ENCODE measurements at regions not wholly inside any gene's neighbourhood (a gene's known extent, or its start where the extent isn't known, plus 50 kb on each side); places are given as distances from the start of the nearest gene placed in this dataset.
A peak's percentile ranks its signal among the peaks of the same experiment; 100 is the strongest.

GRCh38 chr2:195151711-195152110, 505.3 kb upstream of the SLC39A10 start:
- no peaks in the 10 kb centered on the region for H3K9me2 ChIP-seq (replicated peaks; ENCODE audit: low read depth, low read length)
- H3K79me2 ChIP-seq (ENCODE audit: insufficient read depth, low read length), result no peaks in the 10 kb centered on the region
- H3K9ac ChIP-seq (ENCODE audit: low read depth, low read length, poor library complexity, severe bottlenecking), result no peak overlapping the region
- no peak overlapping the region for H3K4me3 ChIP-seq (ENCODE audit: low read length, poor library complexity, severe bottlenecking)
- no peaks in the 10 kb centered on the region for H3K36me3 ChIP-seq (ENCODE audit: insufficient read depth, low read length)
- peaks cover 4% of the 10 kb centered on the region; the same call in 1 of the 2 replicates for H3K9me3 ChIP-seq (ENCODE audit: insufficient read depth, low read depth, low read length)
- H3K27me3 ChIP-seq (ENCODE audit: insufficient read depth, low read length, poor library complexity, severe bottlenecking), result no peaks in the 10 kb centered on the region
- H3K4me1 ChIP-seq (ENCODE audit: insufficient read depth, low read length, poor library complexity, severe bottlenecking), result peaks cover 5% of the 10 kb centered on the region
- H4K20me1 ChIP-seq (ENCODE audit: insufficient read depth, low read length, poor library complexity, severe bottlenecking), result no peaks in the 10 kb centered on the region
- TF ChIP-seq CTCF (conservative IDR thresholded peaks at IDR 0.05; ENCODE audit: low read length) (no peak), EZH2phosphoT487 (IDR thresholded peaks at IDR 0.05; ENCODE audit: borderline replicate concordance) (no peak)
- H3K4me2 ChIP-seq (ENCODE audit: low read depth, low read length, poor library complexity, severe bottlenecking), result peak overlapping the region; percentile 29
- no peak overlapping the region for H2AFZ ChIP-seq (ENCODE audit: low read length)
- H3F3A ChIP-seq (ENCODE audit: low read depth), result no peaks in the 10 kb centered on the region

GRCh38 chr2:195150819-195151218, 506.2 kb upstream of the SLC39A10 start:
- H4K20me1 ChIP-seq (ENCODE audit: insufficient read depth, low read length, poor library complexity, severe bottlenecking), result no peaks in the 10 kb centered on the region
- H3K4me2 ChIP-seq (ENCODE audit: low read depth, low read length, poor library complexity, severe bottlenecking), result no peak overlapping the region
- no peaks in the 10 kb centered on the region for H3F3A ChIP-seq (ENCODE audit: low read depth)
- H3K9ac ChIP-seq (ENCODE audit: low read depth, low read length, poor library complexity, severe bottlenecking), result no peak overlapping the region
- H3K9me3 ChIP-seq (ENCODE audit: insufficient read depth, low read depth, low read length), result no peaks in the 10 kb centered on the region
- H3K36me3 ChIP-seq (ENCODE audit: insufficient read depth, low read length), result no peaks in the 10 kb centered on the region
- no peak overlapping the region for H2AFZ ChIP-seq (ENCODE audit: low read length)
- no peaks in the 10 kb centered on the region for H3K9me2 ChIP-seq (replicated peaks; ENCODE audit: low read depth, low read length)
- no peaks in the 10 kb centered on the region for H3K27me3 ChIP-seq (ENCODE audit: insufficient read depth, low read length, poor library complexity, severe bottlenecking)
- TF ChIP-seq CTCF (conservative IDR thresholded peaks at IDR 0.05; ENCODE audit: low read length), result no peak
- no peak for TF ChIP-seq EZH2phosphoT487 (IDR thresholded peaks at IDR 0.05; ENCODE audit: borderline replicate concordance)
- no peak overlapping the region for H3K4me3 ChIP-seq (ENCODE audit: low read length, poor library complexity, severe bottlenecking)
- no peaks in the 10 kb centered on the region for H3K79me2 ChIP-seq (ENCODE audit: insufficient read depth, low read length)
- peaks cover 5% of the 10 kb centered on the region for H3K4me1 ChIP-seq (ENCODE audit: insufficient read depth, low read length, poor library complexity, severe bottlenecking)

- no peaks in the 10 kb centered on the region for H3K27me3 ChIP-seq (ENCODE audit: insufficient read depth, low read length, poor library complexity, severe bottlenecking)
- H4K20me1 ChIP-seq (ENCODE audit: insufficient read depth, low read length, poor library complexity, severe bottlenecking), result no peaks in the 10 kb centered on the region
- no peaks in the 10 kb centered on the region for H3K79me2 ChIP-seq (ENCODE audit: insufficient read depth, low read length)
- H3K9ac ChIP-seq (ENCODE audit: low read depth, low read length, poor library complexity, severe bottlenecking), result no peak overlapping the region
- 0 out of 2 replicates have a peak, but pooled peaks cover 6% of the 10 kb centered on the region for H3K9me3 ChIP-seq (ENCODE audit: insufficient read depth, low read depth, low read length)
- H3K4me2 ChIP-seq (ENCODE audit: low read depth, low read length, poor library complexity, severe bottlenecking), result no peak overlapping the region
- TF ChIP-seq EZH2phosphoT487 (IDR thresholded peaks at IDR 0.05; ENCODE audit: borderline replicate concordance) (no peak), CTCF (conservative IDR thresholded peaks at IDR 0.05; ENCODE audit: low read length) (no peak)
- peaks cover 5% of the 10 kb centered on the region for H3K4me1 ChIP-seq (ENCODE audit: insufficient read depth, low read length, poor library complexity, severe bottlenecking)
- no peaks in the 10 kb centered on the region for H3K9me2 ChIP-seq (replicated peaks; ENCODE audit: low read depth, low read length)
- H3K36me3 ChIP-seq (ENCODE audit: insufficient read depth, low read length), result no peaks in the 10 kb centered on the region
- H3K4me3 ChIP-seq (ENCODE audit: low read length, poor library complexity, severe bottlenecking), result no peak overlapping the region
- no peaks in the 10 kb centered on the region for H3F3A ChIP-seq (ENCODE audit: low read depth)
- no peak overlapping the region for H2AFZ ChIP-seq (ENCODE audit: low read length)
Observed at GRCh38 chr2:195148004-195148403, 509.0 kb upstream of the SLC39A10 start.
